BE2C (cell line): ENCODE measurements at regions not wholly inside any gene's neighbourhood (a gene's known extent, or its start where the extent isn't known, plus 50 kb on each side); places are given as distances from the start of the nearest gene placed in this dataset.

Experiments used
- DNase-seq: peaks from one replicate; pipeline ENCODE4 v3.0.0-alpha.2; 2020
- H3K27me3 ChIP-seq: fragments of 250-450 bp; sonication (Bioruptor Pico); 2 replicates; pipeline ENCODE4 v1.5.1; 2020; ENCODE audit warnings: mild to moderate bottlenecking
- H3K36me3 ChIP-seq: fragments of 250-450 bp; sonication (Bioruptor Pico); 2 replicates; pipeline ENCODE4 v1.5.1; 2020; ENCODE audit warnings: mild to moderate bottlenecking
- H3K4me1 ChIP-seq: fragments of 250-450 bp; sonication (Bioruptor Pico); 2 replicates; pipeline ENCODE4 v1.5.1; 2020
- H3K4me3 ChIP-seq: 2 replicates; pipeline ENCODE4 v1.5.1; 2011; ENCODE audit warnings: low read depth, low read length
- H3K9me3 ChIP-seq: fragments of 250-450 bp; sonication (Bioruptor Pico); 2 replicates; pipeline ENCODE4 v1.5.1; 2020
- TF ChIP-seq, protein P1 (sequence below): IDR thresholded peaks from 2 replicates; pipeline ENCODE4 v1.5.1; 2012; ENCODE audit warnings: mild to moderate bottlenecking, low read depth, low read length

- Histone ChIP-seq H3K27me3 (no peaks in the 10 kb centered on the region), H3K4me1 (no peaks in the 10 kb centered on the region), H3K36me3 (no peaks in the 10 kb centered on the region), H3K4me3 (no peak overlapping the region), H3K9me3 (no peaks in the 10 kb centered on the region)
- TF ChIP-seq, protein P1, sequence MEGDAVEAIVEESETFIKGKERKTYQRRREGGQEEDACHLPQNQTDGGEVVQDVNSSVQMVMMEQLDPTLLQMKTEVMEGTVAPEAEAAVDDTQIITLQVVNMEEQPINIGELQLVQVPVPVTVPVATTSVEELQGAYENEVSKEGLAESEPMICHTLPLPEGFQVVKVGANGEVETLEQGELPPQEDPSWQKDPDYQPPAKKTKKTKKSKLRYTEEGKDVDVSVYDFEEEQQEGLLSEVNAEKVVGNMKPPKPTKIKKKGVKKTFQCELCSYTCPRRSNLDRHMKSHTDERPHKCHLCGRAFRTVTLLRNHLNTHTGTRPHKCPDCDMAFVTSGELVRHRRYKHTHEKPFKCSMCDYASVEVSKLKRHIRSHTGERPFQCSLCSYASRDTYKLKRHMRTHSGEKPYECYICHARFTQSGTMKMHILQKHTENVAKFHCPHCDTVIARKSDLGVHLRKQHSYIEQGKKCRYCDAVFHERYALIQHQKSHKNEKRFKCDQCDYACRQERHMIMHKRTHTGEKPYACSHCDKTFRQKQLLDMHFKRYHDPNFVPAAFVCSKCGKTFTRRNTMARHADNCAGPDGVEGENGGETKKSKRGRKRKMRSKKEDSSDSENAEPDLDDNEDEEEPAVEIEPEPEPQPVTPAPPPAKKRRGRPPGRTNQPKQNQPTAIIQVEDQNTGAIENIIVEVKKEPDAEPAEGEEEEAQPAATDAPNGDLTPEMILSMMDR = no peak
- DNase-seq = no peak
These were observed 110.2 kb upstream of the CPHXL start for GRCh38 chr16:75836347-75837010.

DNA sequence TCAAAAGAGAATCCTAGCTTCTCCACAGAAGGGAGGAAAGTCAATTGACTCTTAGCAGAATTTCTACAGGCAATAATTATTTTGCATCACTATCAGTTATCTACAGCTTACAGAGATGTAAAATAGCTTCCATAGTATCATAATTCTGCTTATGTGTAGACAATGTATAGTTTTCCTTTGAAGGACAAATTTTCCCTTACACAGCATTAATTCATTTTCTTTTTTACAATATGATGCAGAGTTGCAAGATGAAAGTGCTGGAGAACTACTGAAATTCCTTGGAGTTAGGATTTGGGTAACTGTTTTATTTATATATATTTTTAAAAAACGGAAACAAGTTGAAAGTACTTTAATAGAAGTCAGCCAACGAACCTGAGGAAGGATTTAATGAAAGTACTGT is 111.0 kb upstream of the CPHXL start:
- no peaks in the 10 kb centered on the region for H3K4me1 ChIP-seq
- TF ChIP-seq, protein P1 = no peak
- no peak for DNase-seq
- no peak overlapping the region for H3K4me3 ChIP-seq
- H3K27me3 ChIP-seq = no peaks in the 10 kb centered on the region
- H3K9me3 ChIP-seq = no peaks in the 10 kb centered on the region
- no peaks in the 10 kb centered on the region for H3K36me3 ChIP-seq

- H3K4me3 ChIP-seq = no peak overlapping the region
- H3K36me3 ChIP-seq = no peaks in the 10 kb centered on the region
- no peaks in the 10 kb centered on the region for H3K9me3 ChIP-seq
- DNase-seq = no peak
- no peaks in the 10 kb centered on the region for H3K4me1 ChIP-seq
- no peaks in the 10 kb centered on the region for H3K27me3 ChIP-seq
- TF ChIP-seq, protein P1 = no peak
These were observed 111.4 kb upstream of the CPHXL start for GRCh38 chr16:75837681-75838080.

DNA sequence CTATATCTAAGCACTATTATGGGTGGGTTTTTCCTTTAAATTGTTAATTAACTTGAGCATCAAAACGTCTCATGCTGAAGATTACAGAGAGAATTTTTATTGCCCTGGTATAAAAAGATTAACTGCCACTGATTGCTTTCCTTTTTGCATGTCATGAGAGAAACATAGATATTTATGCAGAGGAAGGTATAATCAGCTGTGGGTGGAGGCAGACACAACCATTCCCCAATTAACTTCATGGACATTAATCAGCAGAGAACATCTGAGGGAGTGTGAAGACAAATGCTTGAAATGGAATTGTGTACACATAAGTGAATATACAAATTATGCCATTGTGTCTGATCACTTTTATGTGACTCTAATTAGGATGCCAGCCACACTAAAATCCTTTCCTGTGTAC is 115.2 kb upstream of the CPHXL start:
- no peaks in the 10 kb centered on the region for H3K36me3 ChIP-seq
- no peak for DNase-seq
- no peaks in the 10 kb centered on the region for H3K27me3 ChIP-seq
- TF ChIP-seq, protein P1 = no peak
- no peaks in the 10 kb centered on the region for H3K4me1 ChIP-seq
- no peaks in the 10 kb centered on the region for H3K9me3 ChIP-seq
- H3K4me3 ChIP-seq = no peak overlapping the region

DNA sequence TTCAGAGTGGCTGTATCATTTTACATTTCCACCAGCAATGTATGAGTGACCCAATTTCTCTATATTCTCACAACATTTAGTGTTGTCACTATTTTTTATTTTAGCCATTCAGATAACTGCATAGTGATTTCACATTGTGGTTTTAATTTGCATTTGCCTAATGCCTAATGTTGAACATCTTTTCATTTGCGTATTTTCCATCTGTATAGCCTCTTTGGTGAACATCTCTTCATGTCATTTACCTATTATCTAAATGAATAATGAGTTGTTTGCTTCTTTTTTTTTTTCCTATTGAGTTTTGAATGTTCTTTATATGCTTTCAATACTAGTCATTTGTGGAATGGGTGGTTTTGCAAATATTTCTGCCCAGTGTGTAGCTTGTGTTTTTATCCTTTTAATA is 120.9 kb upstream of the CPHXL start:
- no peak for DNase-seq
- no peaks in the 10 kb centered on the region for H3K36me3 ChIP-seq
- no peaks in the 10 kb centered on the region for H3K9me3 ChIP-seq
- no peaks in the 10 kb centered on the region for H3K4me1 ChIP-seq
- no peak overlapping the region for H3K4me3 ChIP-seq
- H3K27me3 ChIP-seq = no peaks in the 10 kb centered on the region
- TF ChIP-seq, protein P1 = no peak

DNA sequence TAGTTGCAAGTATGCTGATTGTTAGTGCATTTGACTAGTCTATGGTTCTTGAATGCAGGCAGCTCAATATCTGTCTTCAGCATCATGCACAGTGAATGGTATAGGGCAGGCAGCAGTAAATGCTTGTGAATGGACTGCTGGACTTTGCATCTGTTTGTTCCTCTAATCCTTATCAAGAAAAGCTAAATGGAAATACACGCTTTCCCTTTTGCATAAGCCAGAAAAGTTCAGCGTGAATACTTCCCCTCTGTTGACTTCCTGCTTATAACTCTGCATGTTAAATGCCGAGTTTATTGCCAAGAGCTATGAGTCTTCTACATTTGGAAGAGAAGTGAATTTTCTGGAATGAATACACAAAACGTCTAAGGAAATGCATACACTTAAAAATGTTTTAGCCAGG is 127.9 kb upstream of the CPHXL start:
- no peaks in the 10 kb centered on the region for H3K4me1 ChIP-seq
- H3K4me3 ChIP-seq = no peak overlapping the region
- H3K9me3 ChIP-seq = no peaks in the 10 kb centered on the region
- H3K36me3 ChIP-seq = no peaks in the 10 kb centered on the region
- no peak for DNase-seq
- H3K27me3 ChIP-seq = no peaks in the 10 kb centered on the region; the same call in 1 of the 2 replicates
- TF ChIP-seq, protein P1 = no peak
